IPS-18c (cell line): ENCODE measurements at regions not wholly inside any gene's neighbourhood (a gene's known extent, or its start where the extent isn't known, plus 50 kb on each side); places are given as distances from the start of the nearest gene placed in this dataset.
A peak's percentile ranks its signal among the peaks of the same experiment; 100 is the strongest.
"Not testable (repeated sequence)": the region's sequence is repeated elsewhere in the genome, so short reads cannot be mapped to it uniquely, and the experiment has no call there.

ENCODE experiments used
- H3K4me3 ChIP-seq: 2 replicates; pipeline ENCODE4 v1.7.0; 2013; ENCODE audit warnings: low read depth, mild to moderate bottlenecking, low read length, moderate library complexity; ENCODE audit not compliant: insufficient read depth
- H3K9me3 ChIP-seq: one replicate; pipeline ENCODE4 v1.6.1; 2013; ENCODE audit warnings: mild to moderate bottlenecking, low read length, moderate library complexity; ENCODE audit not compliant: control insufficient read depth, insufficient read depth

- H3K9me3 ChIP-seq, result not testable (repeated sequence)
- peak overlapping the region; percentile 36 for H3K4me3 ChIP-seq
Measured at GRCh38 chr13:55582294-55582693, 1558.4 kb upstream of the PRR20A start.

- Histone ChIP-seq H3K9me3 (peaks cover 2% of the 10 kb centered on the region), H3K4me3 (no peak overlapping the region)
Measured at GRCh38 chr13:55583953-55584593, 1556.6 kb upstream of the PRR20A start.

GRCh38 chr13:55602784-55603183, 1537.9 kb upstream of the PRR20A start:
- Histone ChIP-seq H3K9me3 (no peaks in the 10 kb centered on the region), H3K4me3 (no peak overlapping the region)

GRCh38 chr13:55606045-55606665, 1534.6 kb upstream of the PRR20A start:
- H3K9me3 ChIP-seq, result no peaks in the 10 kb centered on the region
- H3K4me3 ChIP-seq, result no peak overlapping the region

- Histone ChIP-seq H3K9me3 (no peaks in the 10 kb centered on the region), H3K4me3 (no peak overlapping the region)
Measured at GRCh38 chr13:55613429-55614187, 1527.1 kb upstream of the PRR20A start.

- no peak overlapping the region for H3K4me3 ChIP-seq
- no peaks in the 10 kb centered on the region for H3K9me3 ChIP-seq
Measured at GRCh38 chr13:55615081-55615480, 1525.6 kb upstream of the PRR20A start.

- Histone ChIP-seq H3K4me3 (no peak overlapping the region), H3K9me3 (no peaks in the 10 kb centered on the region)
Measured at GRCh38 chr13:55617241-55617640, 1523.5 kb upstream of the PRR20A start.

- H3K9me3 ChIP-seq, result peaks cover 4% of the 10 kb centered on the region
Measured at GRCh38 chr13:55627221-55627620, 1513.5 kb upstream of the PRR20A start.

GRCh38 chr13:55632402-55632801, 1508.3 kb upstream of the PRR20A start:
- H3K9me3 ChIP-seq, result no peaks in the 10 kb centered on the region
- H3K4me3 ChIP-seq, result no peak overlapping the region

More at GRCh38 chr13:55627221-55627620, 1513.5 kb upstream of the PRR20A start:
- no peak overlapping the region for H3K4me3 ChIP-seq

GRCh38 chr13:55649485-55649884, 1491.2 kb upstream of the PRR20A start:
- Histone ChIP-seq H3K4me3 (no peak overlapping the region), H3K9me3 (no peaks in the 10 kb centered on the region)

- Histone ChIP-seq H3K4me3 (no peak overlapping the region), H3K9me3 (no peaks in the 10 kb centered on the region)
Measured at GRCh38 chr13:55652657-55653056, 1488.1 kb upstream of the PRR20A start.

GRCh38 chr13:55653497-55653896, 1487.2 kb upstream of the PRR20A start:
- H3K9me3 ChIP-seq, result no peaks in the 10 kb centered on the region
- H3K4me3 ChIP-seq, result no peak overlapping the region

GRCh38 chr13:55654243-55654642, 1486.5 kb upstream of the PRR20A start:
- no peaks in the 10 kb centered on the region for H3K9me3 ChIP-seq
- H3K4me3 ChIP-seq, result no peak overlapping the region

GRCh38 chr13:55660264-55660663, 1480.5 kb upstream of the PRR20A start:
- peak overlapping the region; percentile 50 for H3K4me3 ChIP-seq
- not testable (repeated sequence) for H3K9me3 ChIP-seq

GRCh38 chr13:55660851-55661250, 1479.9 kb upstream of the PRR20A start:
- H3K4me3 ChIP-seq, result peak overlapping the region; percentile 20
- H3K9me3 ChIP-seq, result no peaks in the 10 kb centered on the region

GRCh38 chr13:55661505-55661904, 1479.2 kb upstream of the PRR20A start:
- Histone ChIP-seq H3K9me3 (no peaks in the 10 kb centered on the region), H3K4me3 (no peak overlapping the region)

- Histone ChIP-seq H3K4me3 (no peak overlapping the region; the same call in 1 of the 2 replicates), H3K9me3 (no peaks in the 10 kb centered on the region)
Measured at GRCh38 chr13:55664178-55664577, 1476.5 kb upstream of the PRR20A start.

GRCh38 chr13:55669051-55669450, 1471.7 kb upstream of the PRR20A start:
- H3K9me3 ChIP-seq, result no peaks in the 10 kb centered on the region

More at GRCh38 chr13:55669051-55669450, 1471.7 kb upstream of the PRR20A start:
- H3K4me3 ChIP-seq, result no peak overlapping the region
